ENCODE measurements at regions not wholly inside any gene's neighbourhood (a gene's known extent, or its start where the extent isn't known, plus 50 kb on each side); places are given as distances from the start of the nearest gene placed in this dataset.
"Not testable (repeated sequence)": the region's sequence is repeated elsewhere in the genome, so short reads cannot be mapped to it uniquely, and the experiment has no call there.

DNA sequence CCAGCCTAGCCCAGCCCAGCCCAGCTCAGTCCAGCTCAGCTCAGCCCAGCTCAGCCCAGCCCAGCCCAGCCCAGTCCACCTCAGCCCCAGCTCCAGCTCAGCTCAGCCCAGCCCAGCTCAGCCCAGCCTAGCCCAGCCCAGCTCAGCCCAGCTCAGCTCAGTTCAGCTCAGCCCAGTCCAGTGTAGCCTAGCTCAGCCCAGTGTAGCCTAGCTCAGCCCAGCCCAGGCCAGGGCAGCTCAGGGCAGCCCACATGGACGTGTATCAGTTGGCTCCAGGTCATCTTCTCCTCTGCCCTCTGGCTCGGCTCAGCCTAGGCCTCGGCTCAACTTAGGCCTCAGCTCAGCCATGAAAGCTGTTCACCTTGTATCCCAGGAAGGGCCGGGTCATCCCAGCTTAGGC is 64.7 kb downstream of the TMEM121 start:
- Histone ChIP-seq H3K27me3 (ENCODE audit: insufficient read depth, low read length) (no peaks in the 10 kb centered on the region), H3K36me3 (ENCODE audit: insufficient read depth, low read depth, low read length) (no peaks in the 10 kb centered on the region), H3K4me1 (ENCODE audit: insufficient read depth, low read length) (no peaks in the 10 kb centered on the region), H3K9me3 (ENCODE audit: insufficient read depth, low read depth, low read length) (peaks cover 16% of the 10 kb centered on the region; the same call in 1 of the 2 replicates), H3K27ac (ENCODE audit: low read length) (no peak overlapping the region), H3K9ac (ENCODE audit: low read depth, low read length) (no peak overlapping the region), H3K4me3 (ENCODE audit: low read length) (no peak overlapping the region)

- not testable (repeated sequence) for H3K36me3 ChIP-seq (ENCODE audit: insufficient read depth, low read depth, low read length); H3K4me3 ChIP-seq (ENCODE audit: low read length); H3K27me3 ChIP-seq (ENCODE audit: insufficient read depth, low read length); H3K9ac ChIP-seq (ENCODE audit: low read depth, low read length); H3K27ac ChIP-seq (ENCODE audit: low read length); H3K4me1 ChIP-seq (ENCODE audit: insufficient read depth, low read length)
- peaks cover 16% of the 10 kb centered on the region; the same call in 1 of the 2 replicates for H3K9me3 ChIP-seq (ENCODE audit: insufficient read depth, low read depth, low read length)
Observed at GRCh38 chr14:105591792-105592341, 65.5 kb downstream of the TMEM121 start.

GRCh38 chr14:105592646-105593045 is 66.3 kb downstream of the TMEM121 start:
- H3K27me3 ChIP-seq (ENCODE audit: insufficient read depth, low read length); H3K27ac ChIP-seq (ENCODE audit: low read length); H3K4me3 ChIP-seq (ENCODE audit: low read length); H3K9ac ChIP-seq (ENCODE audit: low read depth, low read length); H3K36me3 ChIP-seq (ENCODE audit: insufficient read depth, low read depth, low read length); H3K4me1 ChIP-seq (ENCODE audit: insufficient read depth, low read length): not testable (repeated sequence)
- H3K9me3 ChIP-seq (ENCODE audit: insufficient read depth, low read depth, low read length): peaks cover 16% of the 10 kb centered on the region; the same call in 1 of the 2 replicates

- H3K9ac ChIP-seq (ENCODE audit: low read depth, low read length); H3K27me3 ChIP-seq (ENCODE audit: insufficient read depth, low read length): not testable (repeated sequence)
Observed at GRCh38 chr14:105595346-105595745, 69.0 kb downstream of the TMEM121 start.

DNA sequence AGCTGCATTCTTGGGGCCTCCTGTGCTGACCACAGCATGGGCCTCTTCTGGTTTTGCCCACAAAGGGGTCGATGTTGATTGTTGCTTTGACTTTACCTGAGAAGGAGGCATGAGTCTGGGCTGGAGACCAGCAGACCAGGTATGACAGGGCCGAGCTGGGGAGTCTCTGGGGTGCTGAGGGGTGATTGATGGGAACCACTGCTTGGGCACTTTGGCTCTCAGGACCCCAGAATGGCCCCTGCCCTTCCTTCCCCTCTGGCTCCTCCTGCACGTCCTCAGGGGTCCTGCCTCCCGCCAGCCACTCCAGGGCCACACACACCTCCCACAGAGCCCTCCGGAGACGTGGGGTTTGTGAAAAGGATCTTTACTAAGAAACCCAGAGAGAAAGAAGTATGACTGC is 70.0 kb downstream of the TMEM121 start:
- H3K4me3 ChIP-seq (ENCODE audit: low read length); H3K27ac ChIP-seq (ENCODE audit: low read length); H3K9ac ChIP-seq (ENCODE audit: low read depth, low read length); H3K4me1 ChIP-seq (ENCODE audit: insufficient read depth, low read length); H3K9me3 ChIP-seq (ENCODE audit: insufficient read depth, low read depth, low read length); H3K36me3 ChIP-seq (ENCODE audit: insufficient read depth, low read depth, low read length); H3K27me3 ChIP-seq (ENCODE audit: insufficient read depth, low read length): not testable (repeated sequence)

More at GRCh38 chr14:105595346-105595745, 69.0 kb downstream of the TMEM121 start:
- H3K4me3 ChIP-seq (ENCODE audit: low read length); H3K27ac ChIP-seq (ENCODE audit: low read length); H3K9me3 ChIP-seq (ENCODE audit: insufficient read depth, low read depth, low read length); H3K36me3 ChIP-seq (ENCODE audit: insufficient read depth, low read depth, low read length); H3K4me1 ChIP-seq (ENCODE audit: insufficient read depth, low read length): not testable (repeated sequence)

- not testable (repeated sequence) for H3K27ac ChIP-seq (ENCODE audit: low read length); H3K36me3 ChIP-seq (ENCODE audit: insufficient read depth, low read depth, low read length); H3K27me3 ChIP-seq (ENCODE audit: insufficient read depth, low read length); H3K9ac ChIP-seq (ENCODE audit: low read depth, low read length); H3K4me3 ChIP-seq (ENCODE audit: low read length); H3K4me1 ChIP-seq (ENCODE audit: insufficient read depth, low read length)
- H3K9me3 ChIP-seq (ENCODE audit: insufficient read depth, low read depth, low read length): peaks cover 24% of the 10 kb centered on the region
Observed at GRCh38 chr14:105598040-105598763, 71.8 kb downstream of the TMEM121 start.

GRCh38 chr14:105598925-105599586 is 72.7 kb downstream of the TMEM121 start:
- not testable (repeated sequence) for H3K27ac ChIP-seq (ENCODE audit: low read length); H3K4me3 ChIP-seq (ENCODE audit: low read length); H3K36me3 ChIP-seq (ENCODE audit: insufficient read depth, low read depth, low read length); H3K4me1 ChIP-seq (ENCODE audit: insufficient read depth, low read length); H3K9ac ChIP-seq (ENCODE audit: low read depth, low read length); H3K27me3 ChIP-seq (ENCODE audit: insufficient read depth, low read length)
- peaks cover 27% of the 10 kb centered on the region for H3K9me3 ChIP-seq (ENCODE audit: insufficient read depth, low read depth, low read length)

- H3K9me3 ChIP-seq (ENCODE audit: insufficient read depth, low read depth, low read length): peaks cover 32% of the 10 kb centered on the region
- not testable (repeated sequence) for H3K36me3 ChIP-seq (ENCODE audit: insufficient read depth, low read depth, low read length); H3K27me3 ChIP-seq (ENCODE audit: insufficient read depth, low read length); H3K4me3 ChIP-seq (ENCODE audit: low read length); H3K27ac ChIP-seq (ENCODE audit: low read length); H3K9ac ChIP-seq (ENCODE audit: low read depth, low read length); H3K4me1 ChIP-seq (ENCODE audit: insufficient read depth, low read length)
Observed at GRCh38 chr14:105600195-105600938, 74.0 kb downstream of the TMEM121 start.

- Histone ChIP-seq H3K9me3 (ENCODE audit: insufficient read depth, low read depth, low read length) (peaks cover 38% of the 10 kb centered on the region), H3K9ac (ENCODE audit: low read depth, low read length) (no peak overlapping the region), H3K36me3 (ENCODE audit: insufficient read depth, low read depth, low read length) (no peaks in the 10 kb centered on the region), H3K27ac (ENCODE audit: low read length) (no peak overlapping the region), H3K4me3 (ENCODE audit: low read length) (no peak overlapping the region), H3K27me3 (ENCODE audit: insufficient read depth, low read length) (no peaks in the 10 kb centered on the region), H3K4me1 (ENCODE audit: insufficient read depth, low read length) (no peaks in the 10 kb centered on the region)
Observed at GRCh38 chr14:105600939-105601359, 74.6 kb downstream of the TMEM121 start.

DNA sequence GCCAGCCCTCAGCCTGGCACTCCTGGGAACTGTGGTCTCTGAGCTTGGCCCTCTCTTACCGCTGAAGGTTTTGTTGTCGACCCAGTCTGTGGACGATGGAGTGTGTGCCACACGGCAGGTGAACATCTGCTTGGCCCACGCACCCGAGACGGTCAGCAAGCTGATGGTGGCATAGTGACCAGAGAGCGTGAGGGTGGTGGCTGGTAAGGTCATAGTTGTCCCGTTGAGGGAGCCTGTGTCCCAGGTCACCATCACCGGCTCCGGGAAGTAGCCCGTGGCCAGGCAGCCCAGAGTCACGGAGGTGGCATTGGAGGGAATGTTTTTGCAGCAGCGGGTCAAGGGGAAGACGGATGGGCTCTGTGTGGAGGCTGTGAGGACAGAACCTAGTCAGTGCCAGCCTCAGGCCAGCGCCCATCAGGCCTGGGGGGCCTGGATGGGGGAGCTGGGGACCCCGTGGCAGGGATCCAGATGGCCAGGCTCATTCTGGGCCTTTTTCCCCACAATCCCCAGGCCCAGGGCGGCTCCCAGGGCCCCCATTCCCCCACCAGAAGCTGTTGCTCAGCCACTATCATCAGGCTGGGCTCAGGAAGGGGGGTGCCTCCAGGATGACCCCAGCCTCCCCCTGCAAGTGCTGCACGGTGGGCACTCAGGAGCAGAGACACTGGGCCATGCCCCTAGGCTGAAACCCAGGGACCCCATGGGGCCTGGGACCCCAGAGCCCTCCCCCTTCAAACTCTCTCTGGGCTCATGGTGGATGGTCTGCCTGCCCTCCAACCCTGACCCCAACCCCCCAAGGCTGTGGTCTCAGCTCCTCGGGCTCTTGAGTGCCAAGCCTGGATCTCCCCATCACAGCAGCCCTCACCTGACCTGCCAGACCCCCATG is 75.2 kb downstream of the TMEM121 start:
- Histone ChIP-seq H3K27ac (ENCODE audit: low read length) (no peak overlapping the region), H3K9ac (ENCODE audit: low read depth, low read length) (no peak overlapping the region), H3K4me1 (ENCODE audit: insufficient read depth, low read length) (no peaks in the 10 kb centered on the region), H3K4me3 (ENCODE audit: low read length) (no peak overlapping the region), H3K36me3 (ENCODE audit: insufficient read depth, low read depth, low read length) (no peaks in the 10 kb centered on the region), H3K27me3 (ENCODE audit: insufficient read depth, low read length) (no peaks in the 10 kb centered on the region), H3K9me3 (ENCODE audit: insufficient read depth, low read depth, low read length) (peaks cover 40% of the 10 kb centered on the region)

DNA sequence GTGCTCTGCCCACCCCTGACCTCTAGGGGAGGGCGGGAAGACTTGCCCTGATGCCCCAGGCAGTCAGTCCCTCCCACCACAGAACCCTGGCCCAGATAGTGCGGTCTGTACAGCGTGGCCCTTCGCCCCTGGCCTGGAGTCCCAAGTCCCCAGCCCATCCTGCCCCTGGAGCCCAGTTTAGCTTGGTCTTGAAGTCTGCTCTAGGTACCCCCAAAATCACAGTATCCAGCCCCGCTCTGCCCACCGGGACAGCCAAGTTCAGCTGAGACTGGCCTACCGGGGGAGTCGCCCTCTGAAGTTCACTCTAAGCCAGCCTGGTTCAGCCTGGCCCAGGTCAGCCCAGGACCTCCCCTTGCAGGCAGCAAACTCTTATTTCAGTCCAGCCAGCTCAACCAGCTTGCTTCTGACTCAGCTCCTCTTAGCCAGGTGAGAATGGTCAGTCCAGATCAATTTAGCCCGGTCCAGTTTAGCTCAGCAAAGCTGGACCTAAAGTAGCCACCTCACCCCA is 75.9 kb downstream of the TMEM121 start:
- Histone ChIP-seq H3K36me3 (ENCODE audit: insufficient read depth, low read depth, low read length) (no peaks in the 10 kb centered on the region), H3K9ac (ENCODE audit: low read depth, low read length) (no peak overlapping the region), H3K27ac (ENCODE audit: low read length) (no peak overlapping the region), H3K4me1 (ENCODE audit: insufficient read depth, low read length) (no peaks in the 10 kb centered on the region), H3K4me3 (ENCODE audit: low read length) (no peak overlapping the region), H3K9me3 (ENCODE audit: insufficient read depth, low read depth, low read length) (peaks cover 40% of the 10 kb centered on the region), H3K27me3 (ENCODE audit: insufficient read depth, low read length) (no peaks in the 10 kb centered on the region)
